Activated effector memory CD4-positive, alpha-beta T cell treated with anti-CD3 and anti-CD28 coated beads, Interleukin-2, amount 50 U/mL, for 16 hours (primary cell): ENCODE measurements at regions not wholly inside any gene's neighbourhood (a gene's known extent, or its start where the extent isn't known, plus 50 kb on each side); places are given as distances from the start of the nearest gene placed in this dataset.

Experiments
- DNase-seq: peaks from one replicate; pipeline ENCODE4 v3.0.0-alpha.2; 2020

DNA sequence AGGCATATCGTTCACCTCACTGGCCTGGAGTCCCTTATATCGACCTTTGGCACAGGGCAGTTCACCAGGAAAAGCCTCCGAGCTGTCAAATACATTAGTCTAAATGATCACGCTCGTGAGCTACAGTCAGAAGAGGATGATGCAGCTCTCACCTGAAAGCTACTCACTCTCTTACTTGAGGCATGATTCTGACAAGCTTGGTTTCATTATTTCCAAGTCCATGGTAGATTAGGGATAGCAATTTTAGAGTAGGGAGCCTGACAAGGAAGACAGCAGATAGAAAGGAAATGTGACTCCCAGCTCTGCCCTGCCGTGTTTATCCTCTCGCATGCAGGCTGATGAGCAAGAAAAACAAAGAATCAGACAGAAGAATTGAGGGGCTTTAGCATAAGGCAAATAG lies 98.0 kb upstream of the MAP1B start:
- no peak for DNase-seq

- no peak for DNase-seq
Measured at GRCh38 chr5:72010430-72010829, 96.8 kb upstream of the MAP1B start.

GRCh38 chr5:72012906-72013305 lies 94.4 kb upstream of the MAP1B start:
- no peak for DNase-seq

GRCh38 chr5:72013766-72014624 lies 93.3 kb upstream of the MAP1B start:
- DNase-seq: no peak

GRCh38 chr5:72015103-72015548 lies 92.1 kb upstream of the MAP1B start:
- no peak for DNase-seq

DNA sequence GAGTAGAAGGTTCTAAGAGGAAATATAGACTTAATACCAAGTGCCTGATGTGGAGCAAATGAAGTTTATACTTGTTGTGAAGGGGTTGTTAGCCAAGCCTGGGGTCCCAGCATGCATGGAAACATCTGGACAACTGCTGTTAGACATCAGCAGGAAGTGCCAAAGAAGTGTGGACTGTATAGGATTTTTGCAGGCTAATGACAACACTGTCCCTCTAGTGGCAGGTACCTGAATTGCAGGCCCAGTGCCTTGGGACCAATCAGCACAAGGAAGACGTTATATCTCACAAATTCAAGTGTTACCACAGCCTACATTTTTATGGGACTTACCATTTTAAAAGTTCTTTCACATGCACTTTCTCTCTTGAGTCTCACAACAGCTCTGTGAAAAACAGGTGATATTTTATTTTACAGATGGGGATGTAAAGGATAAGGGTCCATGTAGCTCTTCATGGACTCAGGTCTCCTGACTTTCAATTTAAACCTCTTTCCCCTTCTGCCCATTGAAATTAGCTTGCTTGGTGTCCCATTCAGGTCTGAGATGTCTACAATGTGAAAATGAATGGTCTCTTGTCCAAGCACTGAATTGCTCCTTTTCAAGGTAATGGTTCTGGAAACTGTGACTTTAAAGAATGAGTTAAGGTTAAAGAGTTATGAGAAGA lies 89.0 kb upstream of the MAP1B start:
- peak; percentile 82 for DNase-seq

DNA sequence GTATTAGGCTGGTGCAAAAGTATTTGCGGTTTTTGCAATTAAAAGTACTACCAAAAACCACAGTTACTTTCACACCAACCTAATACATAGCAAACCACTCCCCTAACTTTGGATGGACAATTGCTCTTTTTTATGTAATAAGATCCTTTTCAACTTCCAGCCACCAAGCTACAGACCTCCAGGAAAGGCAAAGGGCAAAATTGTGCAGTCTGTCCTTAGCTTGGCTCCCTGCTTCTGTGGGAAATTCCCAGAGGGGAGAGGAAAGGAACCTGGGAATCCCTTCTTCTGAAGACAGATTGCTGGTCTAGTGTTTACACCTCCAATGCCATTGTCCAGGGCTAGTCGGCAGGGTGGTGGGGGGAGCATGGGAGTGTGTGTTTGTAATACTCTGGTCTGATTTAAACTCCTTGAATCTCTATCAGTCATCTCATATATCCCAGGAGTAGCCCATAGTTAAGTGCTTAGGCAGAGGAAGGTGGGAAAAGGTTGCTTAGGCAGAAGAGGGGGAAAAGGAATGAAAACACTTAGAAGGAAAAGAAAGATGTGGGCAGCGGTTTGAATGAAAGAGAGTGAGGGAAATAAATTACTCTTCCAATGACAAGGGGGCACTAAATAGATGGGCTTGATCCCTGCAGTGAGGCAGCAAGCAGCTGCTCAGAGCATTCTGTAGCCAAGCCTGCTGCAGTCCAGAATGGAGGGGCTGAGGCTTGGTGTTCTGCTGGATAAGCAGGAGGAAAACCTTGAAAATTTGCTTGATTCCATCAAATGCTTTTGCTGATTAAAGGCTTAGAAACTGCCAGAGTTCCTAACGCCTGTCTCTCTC lies 86.9 kb upstream of the MAP1B start:
- DNase-seq: no peak

- no peak for DNase-seq
Measured at GRCh38 chr5:72021651-72022357, 85.5 kb upstream of the MAP1B start.

DNA sequence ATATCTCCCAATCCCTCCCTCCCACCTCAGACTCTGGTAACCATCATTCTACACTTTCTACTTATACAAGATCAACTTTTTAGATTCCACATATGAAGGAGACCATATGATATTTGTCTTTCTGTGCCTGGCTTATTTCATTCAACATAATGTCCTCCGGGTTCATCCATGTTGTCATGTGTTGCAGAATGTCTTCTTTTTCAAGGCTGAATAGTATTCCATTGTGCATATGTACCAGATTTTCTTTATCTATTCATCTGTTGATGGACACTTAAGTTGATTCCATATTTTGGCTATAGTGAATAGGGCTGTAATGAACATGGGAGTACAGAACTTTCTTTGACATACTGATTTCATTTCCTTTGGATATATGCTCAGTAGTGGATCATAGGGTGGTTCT lies 78.9 kb upstream of the MAP1B start:
- no peak for DNase-seq

GRCh38 chr5:72030237-72030636 lies 77.0 kb upstream of the MAP1B start:
- DNase-seq: no peak

- no peak for DNase-seq
Measured at GRCh38 chr5:72032788-72033187, 74.5 kb upstream of the MAP1B start.

GRCh38 chr5:72034770-72035169 lies 72.5 kb upstream of the MAP1B start:
- DNase-seq: no peak

DNA sequence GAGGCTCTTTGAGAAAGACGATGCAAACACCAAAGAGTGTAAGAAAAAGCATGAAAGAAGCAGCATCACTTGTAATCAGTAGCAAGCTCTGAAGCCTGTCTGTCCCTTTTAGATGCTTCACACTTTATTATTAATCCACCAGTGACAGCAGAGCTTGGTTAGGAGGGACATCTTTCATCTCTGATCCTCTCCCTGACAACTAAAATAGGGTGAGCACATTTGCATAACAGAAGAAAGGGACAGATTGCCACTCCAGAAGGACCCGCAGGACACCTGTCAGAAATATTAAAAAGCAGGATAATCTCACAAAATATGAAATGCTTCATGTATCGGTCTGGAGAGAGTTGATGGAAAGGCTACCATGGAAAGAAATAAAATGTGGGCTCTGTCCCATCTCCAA lies 71.4 kb upstream of the MAP1B start:
- DNase-seq: no peak

GRCh38 chr5:72036951-72037350 lies 70.3 kb upstream of the MAP1B start:
- no peak for DNase-seq

DNA sequence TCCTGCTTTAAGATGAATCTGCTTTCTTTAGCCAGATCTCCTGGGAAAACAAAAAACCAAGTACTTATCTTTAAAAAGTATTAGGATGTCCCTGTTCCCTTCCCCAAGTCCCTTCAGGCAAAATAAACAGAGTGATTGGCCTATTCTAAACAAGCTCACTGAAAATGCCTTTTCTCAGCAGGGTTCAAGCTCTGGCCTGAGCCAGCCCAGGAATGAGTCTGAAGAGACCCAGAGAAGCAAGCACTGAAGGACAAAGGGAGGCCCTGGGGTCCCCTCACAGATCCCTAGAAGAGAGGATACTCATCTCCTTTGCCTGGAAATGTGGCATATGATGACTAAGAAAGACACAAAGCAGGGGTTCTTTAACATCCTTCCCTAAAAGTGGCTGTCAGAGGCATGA lies 66.8 kb upstream of the MAP1B start:
- DNase-seq: no peak

- DNase-seq: no peak
Measured at GRCh38 chr5:72041654-72042053, 65.6 kb upstream of the MAP1B start.

- no peak for DNase-seq
Measured at GRCh38 chr5:72042097-72042496, 65.2 kb upstream of the MAP1B start.

DNA sequence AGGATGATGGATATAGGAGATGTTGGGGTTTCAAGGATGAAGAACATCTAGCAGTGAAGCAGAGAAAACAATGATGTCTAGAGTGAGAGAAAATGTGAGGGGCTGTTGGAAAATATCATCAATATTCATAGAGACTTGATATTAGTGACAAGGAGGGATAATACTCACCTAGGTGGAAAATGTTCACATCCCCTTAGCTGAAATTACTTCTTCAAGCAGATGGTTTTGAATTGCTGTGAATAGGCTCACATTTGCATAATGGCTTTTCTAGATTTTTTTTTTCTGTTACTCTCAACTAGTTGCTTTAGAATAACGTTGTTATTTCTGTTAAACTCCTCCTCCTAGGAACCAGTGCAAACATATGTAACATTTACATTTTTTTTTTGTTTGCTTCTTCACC lies 61.6 kb upstream of the MAP1B start:
- no peak for DNase-seq

GRCh38 chr5:72046106-72046505 lies 61.2 kb upstream of the MAP1B start:
- no peak for DNase-seq

GRCh38 chr5:72055636-72056035 lies 51.6 kb upstream of the MAP1B start:
- no peak for DNase-seq
